ENCODE measurements at regions not wholly inside any gene's neighbourhood (a gene's known extent, or its start where the extent isn't known, plus 50 kb on each side); places are given as distances from the start of the nearest gene placed in this dataset.

DNA sequence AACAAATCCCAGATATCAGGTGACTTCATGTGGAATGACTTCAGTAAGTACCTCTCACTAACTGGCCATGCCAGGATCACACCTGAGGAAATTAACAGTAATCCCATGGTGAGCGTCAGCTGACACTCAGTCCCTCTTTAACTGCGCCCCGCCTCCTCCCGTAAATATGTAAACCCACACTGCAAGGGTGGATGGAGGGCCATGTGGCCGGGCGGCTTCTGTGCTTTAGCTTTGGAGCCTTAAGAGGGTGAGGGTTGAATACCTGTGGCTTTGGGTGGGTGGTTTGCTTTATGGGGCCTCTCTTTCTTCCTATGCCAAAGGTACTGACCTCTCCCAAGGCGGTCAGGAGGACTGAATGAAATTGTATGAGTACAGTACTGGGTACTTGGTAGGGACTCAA is 141.7 kb downstream of the MRM1 start:
- no peak for TF ChIP-seq EP300 (IDR thresholded peaks at IDR 0.05)
- TF ChIP-seq, protein P1, sequence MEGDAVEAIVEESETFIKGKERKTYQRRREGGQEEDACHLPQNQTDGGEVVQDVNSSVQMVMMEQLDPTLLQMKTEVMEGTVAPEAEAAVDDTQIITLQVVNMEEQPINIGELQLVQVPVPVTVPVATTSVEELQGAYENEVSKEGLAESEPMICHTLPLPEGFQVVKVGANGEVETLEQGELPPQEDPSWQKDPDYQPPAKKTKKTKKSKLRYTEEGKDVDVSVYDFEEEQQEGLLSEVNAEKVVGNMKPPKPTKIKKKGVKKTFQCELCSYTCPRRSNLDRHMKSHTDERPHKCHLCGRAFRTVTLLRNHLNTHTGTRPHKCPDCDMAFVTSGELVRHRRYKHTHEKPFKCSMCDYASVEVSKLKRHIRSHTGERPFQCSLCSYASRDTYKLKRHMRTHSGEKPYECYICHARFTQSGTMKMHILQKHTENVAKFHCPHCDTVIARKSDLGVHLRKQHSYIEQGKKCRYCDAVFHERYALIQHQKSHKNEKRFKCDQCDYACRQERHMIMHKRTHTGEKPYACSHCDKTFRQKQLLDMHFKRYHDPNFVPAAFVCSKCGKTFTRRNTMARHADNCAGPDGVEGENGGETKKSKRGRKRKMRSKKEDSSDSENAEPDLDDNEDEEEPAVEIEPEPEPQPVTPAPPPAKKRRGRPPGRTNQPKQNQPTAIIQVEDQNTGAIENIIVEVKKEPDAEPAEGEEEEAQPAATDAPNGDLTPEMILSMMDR (IDR thresholded peaks at IDR 0.05), result no peak

Measured in tibial nerve (tissue), 4 donors.